Sigmoid colon (tissue), 4 donors: ENCODE measurements at regions not wholly inside any gene's neighbourhood (a gene's known extent, or its start where the extent isn't known, plus 50 kb on each side); places are given as distances from the start of the nearest gene placed in this dataset.

ENCODE experiments used
- EP300 ChIP-seq, 4 donors: sonication (generic); formaldehyde crosslinking; IDR thresholded peaks; one replicate each; pipeline ENCODE4 v1.6.1; 2017; ENCODE audit warnings: antibody characterized with exemption in 4 of 4
- POLR2A ChIP-seq, 2 donors: fragments of 450-650 bp; IDR thresholded peaks; one replicate each; pipeline ENCODE4 v1.6.1; 2016; ENCODE audit warnings: antibody characterized with exemption in 2 of 2, mild to moderate bottlenecking in 2 of 2, moderate library complexity in 2 of 2
- POLR2AphosphoS5 ChIP-seq, 4 donors: sonication (generic); formaldehyde crosslinking; IDR thresholded peaks; one replicate each; pipeline ENCODE4 v1.6.1; 2017; ENCODE audit warnings: antibody characterized with exemption in 4 of 4
- TF ChIP-seq, protein P1 (sequence below), 4 experiments: fragments of 450-650 bp in 3 of 4; fragments of 200-600 bp in 1 of 4; IDR thresholded peaks; one replicate each; pipeline ENCODE4 v1.5.1; 2016 to 2019; ENCODE audit warnings: antibody characterized with exemption in 4 of 4, mild to moderate bottlenecking in 3 of 4, moderate library complexity in 2 of 4

DNA sequence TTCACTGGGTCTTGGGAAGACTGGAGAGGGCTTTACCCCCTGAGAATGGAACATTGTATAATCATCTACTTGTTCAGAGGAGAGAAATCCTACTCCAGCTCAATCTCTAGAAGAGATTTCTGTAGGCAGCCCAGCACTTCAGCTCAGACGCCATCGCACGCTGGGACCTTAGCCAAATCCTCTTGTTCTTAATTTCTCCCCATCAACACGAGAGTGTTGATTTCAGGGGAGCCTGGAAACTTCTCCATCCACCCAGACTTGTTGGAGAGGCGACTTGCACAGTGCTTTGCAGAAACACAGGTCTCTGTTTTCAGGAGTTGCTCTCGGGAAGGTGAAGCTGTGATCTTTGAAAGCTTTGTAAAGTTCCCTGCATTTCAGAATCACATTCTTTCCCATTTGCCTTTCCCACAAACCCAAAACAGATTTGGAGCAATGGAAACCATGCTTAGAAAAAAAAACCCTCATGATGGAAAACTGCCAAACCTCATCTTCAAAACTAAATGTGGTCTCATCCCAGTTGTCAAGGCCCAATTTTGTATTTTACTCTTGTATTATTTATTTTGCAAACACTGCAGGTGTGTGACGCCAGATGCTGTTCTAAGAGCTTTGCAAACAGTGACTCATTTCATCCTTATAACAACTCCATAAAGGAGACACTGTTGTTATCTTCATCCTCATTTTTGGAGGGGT lies 60.9 kb downstream of the CALML3 start:
- TF ChIP-seq EP300 (IDR thresholded peaks at IDR 0.05) = no peak
- no peak for TF ChIP-seq POLR2A (IDR thresholded peaks at IDR 0.05)
- TF ChIP-seq, protein P1, sequence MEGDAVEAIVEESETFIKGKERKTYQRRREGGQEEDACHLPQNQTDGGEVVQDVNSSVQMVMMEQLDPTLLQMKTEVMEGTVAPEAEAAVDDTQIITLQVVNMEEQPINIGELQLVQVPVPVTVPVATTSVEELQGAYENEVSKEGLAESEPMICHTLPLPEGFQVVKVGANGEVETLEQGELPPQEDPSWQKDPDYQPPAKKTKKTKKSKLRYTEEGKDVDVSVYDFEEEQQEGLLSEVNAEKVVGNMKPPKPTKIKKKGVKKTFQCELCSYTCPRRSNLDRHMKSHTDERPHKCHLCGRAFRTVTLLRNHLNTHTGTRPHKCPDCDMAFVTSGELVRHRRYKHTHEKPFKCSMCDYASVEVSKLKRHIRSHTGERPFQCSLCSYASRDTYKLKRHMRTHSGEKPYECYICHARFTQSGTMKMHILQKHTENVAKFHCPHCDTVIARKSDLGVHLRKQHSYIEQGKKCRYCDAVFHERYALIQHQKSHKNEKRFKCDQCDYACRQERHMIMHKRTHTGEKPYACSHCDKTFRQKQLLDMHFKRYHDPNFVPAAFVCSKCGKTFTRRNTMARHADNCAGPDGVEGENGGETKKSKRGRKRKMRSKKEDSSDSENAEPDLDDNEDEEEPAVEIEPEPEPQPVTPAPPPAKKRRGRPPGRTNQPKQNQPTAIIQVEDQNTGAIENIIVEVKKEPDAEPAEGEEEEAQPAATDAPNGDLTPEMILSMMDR (IDR thresholded peaks at IDR 0.05) = no peak
- no peak for TF ChIP-seq POLR2AphosphoS5 (IDR thresholded peaks at IDR 0.05)
